Pancreas (tissue), 10 donors: ENCODE measurements at regions not wholly inside any gene's neighbourhood (a gene's known extent, or its start where the extent isn't known, plus 50 kb on each side); places are given as distances from the start of the nearest gene placed in this dataset.

Experiments
- ATAC-seq, 4 donors: fragments of 200-7000 bp; cut with Tn5 transposase; one replicate each; pipeline versions ENCODE4 v1.8.0 to v1.9.1; 2020; ENCODE audit warnings: mild to moderate bottlenecking in 4 of 4, moderate library complexity in 4 of 4
- DNase-seq, 6 donors: peaks; one replicate each; pipeline ENCODE4 v3.0.0-alpha.2; 2020
- FAIRE-seq: peaks from 2 replicates; lab custom pipeline; 2012; peaks lifted over from hg19 to GRCh38; lab: Jason Lieb, UNC
- H3K27ac ChIP-seq, 4 donors: fragments of 200-600 bp; sonication (generic); 1 replicate in 3 of 4; 2 replicates in 1 of 4; pipeline versions ENCODE4 v1.5.0 to v1.8.0; 2020
- H3K27me3 ChIP-seq, 4 donors: fragments of 200-600 bp; one replicate each; pipeline ENCODE4 v1.8.0; 2021
- H3K36me3 ChIP-seq, 3 donors: fragments of 200-600 bp; sonication (generic) in 1 of 3; one replicate each; pipeline versions ENCODE4 v1.5.0 to v1.8.0; 2020 to 2021
- H3K4me1 ChIP-seq, 3 donors: fragments of 200-600 bp; one replicate each; pipeline ENCODE4 v1.8.0; 2021
- H3K4me3 ChIP-seq, 4 donors: fragments of 200-600 bp; sonication (generic) in 2 of 4; one replicate each; pipeline versions ENCODE4 v1.5.0 to v1.8.0; 2020 to 2021
- H3K9me3 ChIP-seq, 4 donors: fragments of 200-600 bp; one replicate each; pipeline ENCODE4 v1.8.0; 2021
- WGBS, 2 donors: extraction: QIAGEN DNeasy Blood & Tissue Kit; methylation state at CpG; one replicate each; pipeline ENCODE4 v1.1.7; 2013; 5-methylcytosine and 5-hydroxymethylcytosine counted together
- intact Hi-C, 3 donors: fragments of 100-400 bp; cut with DNase I; formaldehyde crosslinking; loops; one replicate each; pipeline versions ENCODE4 v1.11.1 to v1.14.2; 2022
- TF ChIP-seq, protein P1 (sequence below), 4 donors: fragments of 200-600 bp; sonication (generic) in 3 of 4; IDR thresholded peaks; one replicate each; pipeline versions ENCODE4 v1.5.0 to v1.8.0; 2021; ENCODE audit warnings: antibody characterized with exemption in 4 of 4
- donor health status: healthy with polysubstance abuse.
- donor health status: DM: no; HTN: no; CAD: no; lungs with moderate emphysema.
- donor health status: DM: no; HTN: no; CAD: no.
- donor health status: control.
- donor health status: control.
- donor health status: Bipolar disorder and iron deficiency.
- donor health status: DM: yes; HTN: yes; CAD: no.
- donor health status: DM: no; HTN: no; CAD: no.
- donor health status: DM: no; HTN: no; CAD: no.
- donor health status: DM: yes; HTN: yes; CAD: no.

DNA sequence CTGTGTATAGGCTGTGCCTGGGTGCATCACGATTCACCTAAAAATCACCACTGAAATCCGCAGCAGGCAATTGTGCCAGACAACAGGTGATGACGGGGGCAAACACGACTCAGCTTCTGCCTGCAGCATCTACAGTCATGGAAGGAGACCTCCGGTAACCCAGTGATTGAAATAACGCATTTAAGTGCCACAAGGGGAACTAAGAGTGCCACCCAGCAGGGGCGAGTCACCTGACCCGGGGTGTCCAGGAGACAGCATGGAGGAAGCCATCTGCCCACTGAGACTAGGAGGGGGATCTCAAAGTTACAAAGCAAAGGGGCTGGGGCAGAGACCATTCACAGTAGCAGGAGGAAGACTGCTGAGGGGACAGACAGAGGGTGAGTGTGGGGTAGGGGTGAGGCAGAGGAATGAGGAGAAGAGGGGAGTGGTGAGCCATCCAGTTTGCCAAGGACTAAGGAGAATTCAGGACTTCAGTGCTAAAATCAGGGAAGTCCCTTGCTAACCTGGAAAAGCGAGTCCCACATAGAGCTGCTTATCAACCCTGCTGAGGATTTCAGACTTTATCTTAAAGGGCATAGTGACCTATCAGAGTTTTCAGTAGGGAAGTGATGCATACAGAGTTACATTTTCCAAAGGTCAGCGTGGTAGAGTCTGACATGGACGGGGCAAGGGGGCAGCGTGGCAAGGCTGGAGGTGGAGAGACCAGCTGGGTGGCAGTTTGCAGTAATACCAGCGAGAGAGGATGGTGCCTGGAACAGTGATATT, 256.7 kb upstream of the HES1 start:
- Histone ChIP-seq H3K4me1 (peaks cover 0 to 13% (median 11%) of the 10 kb centered on the region in 3 donors), H3K27me3 (no peaks in the 10 kb centered on the region), H3K36me3 (no peaks in the 10 kb centered on the region), H3K4me3 (no peak overlapping the region), H3K9me3 (no peaks in the 10 kb centered on the region), H3K27ac (no peak overlapping the region)
- 84 to 87% methylated on average over 13 of the region's 13 CpGs for WGBS, 2 donors
- DNase-seq (no peak), FAIRE-seq (no peak), ATAC-seq (peak in 1 of 4 donors; percentile 41)
- intact Hi-C loops, result no loop called here
- TF ChIP-seq, protein P1, sequence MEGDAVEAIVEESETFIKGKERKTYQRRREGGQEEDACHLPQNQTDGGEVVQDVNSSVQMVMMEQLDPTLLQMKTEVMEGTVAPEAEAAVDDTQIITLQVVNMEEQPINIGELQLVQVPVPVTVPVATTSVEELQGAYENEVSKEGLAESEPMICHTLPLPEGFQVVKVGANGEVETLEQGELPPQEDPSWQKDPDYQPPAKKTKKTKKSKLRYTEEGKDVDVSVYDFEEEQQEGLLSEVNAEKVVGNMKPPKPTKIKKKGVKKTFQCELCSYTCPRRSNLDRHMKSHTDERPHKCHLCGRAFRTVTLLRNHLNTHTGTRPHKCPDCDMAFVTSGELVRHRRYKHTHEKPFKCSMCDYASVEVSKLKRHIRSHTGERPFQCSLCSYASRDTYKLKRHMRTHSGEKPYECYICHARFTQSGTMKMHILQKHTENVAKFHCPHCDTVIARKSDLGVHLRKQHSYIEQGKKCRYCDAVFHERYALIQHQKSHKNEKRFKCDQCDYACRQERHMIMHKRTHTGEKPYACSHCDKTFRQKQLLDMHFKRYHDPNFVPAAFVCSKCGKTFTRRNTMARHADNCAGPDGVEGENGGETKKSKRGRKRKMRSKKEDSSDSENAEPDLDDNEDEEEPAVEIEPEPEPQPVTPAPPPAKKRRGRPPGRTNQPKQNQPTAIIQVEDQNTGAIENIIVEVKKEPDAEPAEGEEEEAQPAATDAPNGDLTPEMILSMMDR (IDR thresholded peaks at IDR 0.05), result no peak

DNA sequence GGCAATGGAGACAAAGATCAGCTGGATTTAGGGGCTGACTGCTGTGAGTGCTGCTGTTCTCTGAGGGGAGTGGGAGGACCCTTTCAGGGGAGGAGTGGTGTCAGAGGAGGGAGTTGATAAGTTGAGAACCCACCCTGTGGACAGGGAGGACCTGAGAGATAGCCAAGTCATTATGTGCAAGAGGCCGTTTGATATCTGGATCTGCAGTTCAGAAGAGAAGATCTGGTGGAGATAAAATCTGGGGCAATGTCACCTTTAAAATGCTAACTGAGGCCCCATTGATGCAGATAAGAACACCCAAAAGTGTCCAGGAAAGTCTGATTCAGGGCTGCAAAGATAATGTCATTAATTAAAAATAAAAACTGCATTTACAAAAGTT, 256.1 kb upstream of the HES1 start:
- H3K27me3 ChIP-seq, result no peaks in the 10 kb centered on the region
- H3K36me3 ChIP-seq, result no peaks in the 10 kb centered on the region
- TF ChIP-seq, protein P1 (IDR thresholded peaks at IDR 0.05), result no peak
- H3K4me1 ChIP-seq, result peaks cover 0 to 13% (median 11%) of the 10 kb centered on the region in 3 donors
- 78 to 80% methylated on average over 1 of the region's 1 CpG for WGBS, 2 donors
- FAIRE-seq, result no peak
- no peak for ATAC-seq
- DNase-seq, result no peak
- H3K27ac ChIP-seq, result no peak overlapping the region
- no peaks in the 10 kb centered on the region for H3K9me3 ChIP-seq
- H3K4me3 ChIP-seq, result no peak overlapping the region
- intact Hi-C loops, result no loop called here

DNA sequence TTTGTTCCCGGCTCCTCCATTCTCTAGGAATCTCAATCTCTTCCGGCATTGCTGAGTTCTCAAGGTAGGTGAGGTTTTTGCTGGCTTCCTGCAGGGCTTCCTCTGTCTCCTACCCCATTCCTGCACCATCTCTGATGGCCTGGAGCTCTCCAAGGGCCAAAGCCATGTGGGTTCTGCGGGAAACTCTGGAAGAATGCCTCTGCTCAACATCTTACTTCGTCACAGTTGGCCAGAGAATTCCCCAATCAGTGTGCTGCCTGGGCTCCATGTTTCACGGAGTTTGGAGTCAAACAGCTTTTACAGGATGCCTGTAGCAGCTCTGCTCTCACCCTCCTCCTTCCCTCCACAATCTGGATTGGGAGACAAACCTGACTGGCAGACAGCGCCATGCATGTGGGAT, 253.9 kb upstream of the HES1 start:
- intact Hi-C loops, result no loop called here
- FAIRE-seq, result no peak
- H3K4me3 ChIP-seq, result no peak overlapping the region

DNA sequence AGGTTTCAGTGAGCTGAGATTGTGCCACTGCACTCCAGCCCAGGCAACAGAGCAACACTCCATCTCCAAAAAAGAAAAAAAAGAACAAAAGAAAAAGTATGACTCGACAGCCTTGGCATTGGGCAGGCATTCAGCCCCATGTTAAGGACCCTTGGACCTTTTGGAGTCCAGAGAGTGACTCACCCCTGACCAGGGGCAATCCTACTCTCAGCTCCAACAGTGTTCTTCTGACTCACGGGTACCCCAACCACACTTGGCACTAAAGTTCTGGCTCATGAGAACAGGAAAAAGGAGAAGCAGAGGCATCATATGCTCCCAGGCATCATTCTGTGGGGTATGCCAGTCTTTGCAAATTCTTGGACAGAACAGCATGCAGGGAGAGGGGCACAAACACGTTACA, 252.4 kb upstream of the HES1 start:
- 78 to 98% methylated on average over 3 of the region's 3 CpGs for WGBS, 2 donors
- H3K9me3 ChIP-seq, result no peaks in the 10 kb centered on the region
- ATAC-seq, result no peak
- intact Hi-C loops, result no loop called here
- TF ChIP-seq, protein P1 (IDR thresholded peaks at IDR 0.05), result no peak
- no peak for DNase-seq
- no peak overlapping the region for H3K4me3 ChIP-seq
- H3K27me3 ChIP-seq, result no peaks in the 10 kb centered on the region
- no peaks in the 10 kb centered on the region for H3K36me3 ChIP-seq
- no peak overlapping the region for H3K27ac ChIP-seq
- no peak for FAIRE-seq
- H3K4me1 ChIP-seq, result no peaks in the 10 kb centered on the region

More for the DNA sequence above, 253.9 kb upstream of the HES1 start:
- ATAC-seq (no peak), DNase-seq (no peak)
- H3K9me3 ChIP-seq, result no peaks in the 10 kb centered on the region
- TF ChIP-seq, protein P1 (IDR thresholded peaks at IDR 0.05), result no peak
- no peaks in the 10 kb centered on the region for H3K27me3 ChIP-seq
- H3K36me3 ChIP-seq, result no peaks in the 10 kb centered on the region
- H3K27ac ChIP-seq, result no peak overlapping the region
- H3K4me1 ChIP-seq, result no peaks in the 10 kb centered on the region
- 93 to 100% methylated on average over 6 of the region's 6 CpGs for WGBS, 2 donors

DNA sequence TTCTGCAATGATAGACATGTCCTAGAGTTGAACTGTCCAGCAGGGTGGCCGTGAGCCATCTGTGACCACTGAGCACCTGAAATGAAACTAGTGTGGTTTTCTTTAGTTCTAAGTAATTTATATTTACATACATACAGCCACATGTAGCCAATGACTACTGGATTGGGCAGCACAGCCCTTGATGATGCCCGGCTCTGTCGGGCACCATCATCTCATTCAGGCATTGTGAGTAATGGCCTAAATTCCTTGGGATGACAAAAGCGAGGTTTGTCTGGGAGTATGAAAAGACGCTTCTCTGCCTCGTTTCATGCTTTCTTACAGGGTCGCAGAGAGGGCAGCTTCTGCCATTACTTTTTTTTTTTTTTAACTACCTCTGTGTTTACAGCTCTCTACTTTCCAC, 251.9 kb upstream of the HES1 start:
- ATAC-seq (no peak), DNase-seq (no peak), FAIRE-seq (no peak)
- TF ChIP-seq, protein P1 (IDR thresholded peaks at IDR 0.05), result no peak
- Histone ChIP-seq H3K27ac (no peak overlapping the region), H3K27me3 (no peaks in the 10 kb centered on the region), H3K4me1 (no peaks in the 10 kb centered on the region), H3K9me3 (no peaks in the 10 kb centered on the region), H3K4me3 (no peak overlapping the region), H3K36me3 (no peaks in the 10 kb centered on the region)
- intact Hi-C loops, result no loop called here
- WGBS, 2 donors, result 91 to 94% methylated on average over 7 of the region's 7 CpGs
